A673 (cell line): ENCODE measurements at regions not wholly inside any gene's neighbourhood (a gene's known extent, or its start where the extent isn't known, plus 50 kb on each side); places are given as distances from the start of the nearest gene placed in this dataset.

ENCODE experiments used
- EZH2 ChIP-seq: fragments of 200-600 bp; sonication (generic); IDR thresholded peaks from 2 replicates; pipeline ENCODE4 v1.6.1; 2017; ENCODE audit warnings: borderline replicate concordance, low read depth, mild to moderate bottlenecking, mixed read lengths, antibody characterized with exemption, low read length; ENCODE audit not compliant: poor library complexity, severe bottlenecking
- TF ChIP-seq, protein P1 (sequence below): fragments of 300-800, 200-600 bp; sonication (generic); conservative IDR thresholded peaks from 2 replicates; pipeline ENCODE4 v1.5.1; 2017; ENCODE audit warnings: low read depth, mild to moderate bottlenecking, antibody characterized with exemption, low read length, moderate library complexity, mixed read lengths

DNA sequence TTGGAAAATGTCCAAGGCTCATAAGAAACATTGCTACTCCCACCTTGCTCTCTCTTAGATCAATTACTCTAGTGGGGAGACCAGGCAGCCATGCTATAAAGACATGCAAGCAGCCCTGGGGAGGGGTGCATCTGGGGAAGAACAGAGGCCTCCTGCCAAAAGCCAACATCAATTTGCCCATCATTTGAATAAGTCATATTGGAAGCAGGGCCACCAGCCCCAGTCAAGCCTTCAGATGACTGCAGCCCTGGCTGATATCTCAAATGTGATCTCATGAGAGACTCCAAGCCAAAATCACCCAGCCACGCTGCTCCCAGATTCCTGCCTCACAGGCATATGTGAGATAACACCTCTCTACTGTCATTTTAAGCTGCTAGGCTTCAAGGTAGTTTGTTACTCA, 157.5 kb upstream of the PDE1C start:
- TF ChIP-seq, protein P1, sequence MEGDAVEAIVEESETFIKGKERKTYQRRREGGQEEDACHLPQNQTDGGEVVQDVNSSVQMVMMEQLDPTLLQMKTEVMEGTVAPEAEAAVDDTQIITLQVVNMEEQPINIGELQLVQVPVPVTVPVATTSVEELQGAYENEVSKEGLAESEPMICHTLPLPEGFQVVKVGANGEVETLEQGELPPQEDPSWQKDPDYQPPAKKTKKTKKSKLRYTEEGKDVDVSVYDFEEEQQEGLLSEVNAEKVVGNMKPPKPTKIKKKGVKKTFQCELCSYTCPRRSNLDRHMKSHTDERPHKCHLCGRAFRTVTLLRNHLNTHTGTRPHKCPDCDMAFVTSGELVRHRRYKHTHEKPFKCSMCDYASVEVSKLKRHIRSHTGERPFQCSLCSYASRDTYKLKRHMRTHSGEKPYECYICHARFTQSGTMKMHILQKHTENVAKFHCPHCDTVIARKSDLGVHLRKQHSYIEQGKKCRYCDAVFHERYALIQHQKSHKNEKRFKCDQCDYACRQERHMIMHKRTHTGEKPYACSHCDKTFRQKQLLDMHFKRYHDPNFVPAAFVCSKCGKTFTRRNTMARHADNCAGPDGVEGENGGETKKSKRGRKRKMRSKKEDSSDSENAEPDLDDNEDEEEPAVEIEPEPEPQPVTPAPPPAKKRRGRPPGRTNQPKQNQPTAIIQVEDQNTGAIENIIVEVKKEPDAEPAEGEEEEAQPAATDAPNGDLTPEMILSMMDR = no peak
- no peak for TF ChIP-seq EZH2
